ENCODE measurements at regions not wholly inside any gene's neighbourhood (a gene's known extent, or its start where the extent isn't known, plus 50 kb on each side); places are given as distances from the start of the nearest gene placed in this dataset.

- TF ChIP-seq EZH2 (IDR thresholded peaks at IDR 0.05; ENCODE audit: borderline replicate concordance, insufficient read depth, low read length, poor library complexity, severe bottlenecking) (no peak), POLR2AphosphoS5 (IDR thresholded peaks at IDR 0.05) (no peak), MXI1 (conservative IDR thresholded peaks at IDR 0.05; ENCODE audit: poor library complexity, severe bottlenecking) (no peak), EP300 (conservative IDR thresholded peaks at IDR 0.05; ENCODE audit: poor library complexity, severe bottlenecking) (no peak), RAD21 (conservative IDR thresholded peaks at IDR 0.05) (no peak), SMC3 (conservative IDR thresholded peaks at IDR 0.05; ENCODE audit: poor library complexity) (no peak), TAF1 (IDR thresholded peaks at IDR 0.05; ENCODE audit: low read depth) (no peak)
- TF ChIP-seq, protein P1, sequence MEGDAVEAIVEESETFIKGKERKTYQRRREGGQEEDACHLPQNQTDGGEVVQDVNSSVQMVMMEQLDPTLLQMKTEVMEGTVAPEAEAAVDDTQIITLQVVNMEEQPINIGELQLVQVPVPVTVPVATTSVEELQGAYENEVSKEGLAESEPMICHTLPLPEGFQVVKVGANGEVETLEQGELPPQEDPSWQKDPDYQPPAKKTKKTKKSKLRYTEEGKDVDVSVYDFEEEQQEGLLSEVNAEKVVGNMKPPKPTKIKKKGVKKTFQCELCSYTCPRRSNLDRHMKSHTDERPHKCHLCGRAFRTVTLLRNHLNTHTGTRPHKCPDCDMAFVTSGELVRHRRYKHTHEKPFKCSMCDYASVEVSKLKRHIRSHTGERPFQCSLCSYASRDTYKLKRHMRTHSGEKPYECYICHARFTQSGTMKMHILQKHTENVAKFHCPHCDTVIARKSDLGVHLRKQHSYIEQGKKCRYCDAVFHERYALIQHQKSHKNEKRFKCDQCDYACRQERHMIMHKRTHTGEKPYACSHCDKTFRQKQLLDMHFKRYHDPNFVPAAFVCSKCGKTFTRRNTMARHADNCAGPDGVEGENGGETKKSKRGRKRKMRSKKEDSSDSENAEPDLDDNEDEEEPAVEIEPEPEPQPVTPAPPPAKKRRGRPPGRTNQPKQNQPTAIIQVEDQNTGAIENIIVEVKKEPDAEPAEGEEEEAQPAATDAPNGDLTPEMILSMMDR (IDR thresholded peaks at IDR 0.05; ENCODE audit: poor library complexity, severe bottlenecking), result no peak
Measured at GRCh38 chr6:138018297-138018696, 88.9 kb downstream of the PERP start.

All from neural cell (in vitro differentiated cells).